ENCODE measurements at regions not wholly inside any gene's neighbourhood (a gene's known extent, or its start where the extent isn't known, plus 50 kb on each side); places are given as distances from the start of the nearest gene placed in this dataset.
A peak's percentile ranks its signal among the peaks of the same experiment; 100 is the strongest.

DNA sequence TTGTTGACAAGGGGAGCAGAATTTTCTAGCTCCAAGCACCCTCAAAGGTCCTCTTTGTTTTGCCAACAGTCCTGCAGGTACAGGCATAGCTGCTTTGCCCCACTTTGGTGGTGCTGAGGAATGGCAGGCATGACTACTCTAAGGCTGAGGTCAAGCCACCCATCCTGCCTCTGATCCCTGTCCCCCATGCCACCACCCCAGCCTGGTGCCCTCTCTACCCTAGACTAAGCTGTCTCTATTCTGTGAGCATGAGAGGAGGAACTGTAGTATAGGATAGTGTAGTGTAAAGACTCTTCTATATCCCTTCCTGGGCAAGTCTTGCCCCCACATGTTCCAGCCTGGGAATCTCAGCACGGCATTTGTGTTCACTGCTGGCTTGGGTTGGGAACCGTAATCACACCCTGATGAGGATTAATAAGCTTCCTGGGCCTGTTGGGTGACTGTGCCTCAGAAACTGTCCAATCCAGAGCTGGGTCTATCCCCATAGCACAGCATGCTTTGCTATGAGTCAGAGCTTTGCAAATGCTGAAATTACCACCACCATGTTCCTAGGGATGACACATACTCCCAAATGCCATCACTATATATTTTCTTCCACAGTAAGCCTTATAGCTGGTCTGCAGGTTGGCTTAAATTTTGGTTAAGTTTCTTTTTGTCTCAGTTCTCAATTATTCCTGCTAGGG, 105.7 kb upstream of the PPP2R5A start (continued):
- TF ChIP-seq, protein P1, sequence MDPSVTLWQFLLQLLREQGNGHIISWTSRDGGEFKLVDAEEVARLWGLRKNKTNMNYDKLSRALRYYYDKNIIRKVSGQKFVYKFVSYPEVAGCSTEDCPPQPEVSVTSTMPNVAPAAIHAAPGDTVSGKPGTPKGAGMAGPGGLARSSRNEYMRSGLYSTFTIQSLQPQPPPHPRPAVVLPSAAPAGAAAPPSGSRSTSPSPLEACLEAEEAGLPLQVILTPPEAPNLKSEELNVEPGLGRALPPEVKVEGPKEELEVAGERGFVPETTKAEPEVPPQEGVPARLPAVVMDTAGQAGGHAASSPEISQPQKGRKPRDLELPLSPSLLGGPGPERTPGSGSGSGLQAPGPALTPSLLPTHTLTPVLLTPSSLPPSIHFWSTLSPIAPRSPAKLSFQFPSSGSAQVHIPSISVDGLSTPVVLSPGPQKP (IDR thresholded peaks at IDR 0.05; ENCODE audit: borderline replicate concordance, low read depth, low read length): no peak

DNA sequence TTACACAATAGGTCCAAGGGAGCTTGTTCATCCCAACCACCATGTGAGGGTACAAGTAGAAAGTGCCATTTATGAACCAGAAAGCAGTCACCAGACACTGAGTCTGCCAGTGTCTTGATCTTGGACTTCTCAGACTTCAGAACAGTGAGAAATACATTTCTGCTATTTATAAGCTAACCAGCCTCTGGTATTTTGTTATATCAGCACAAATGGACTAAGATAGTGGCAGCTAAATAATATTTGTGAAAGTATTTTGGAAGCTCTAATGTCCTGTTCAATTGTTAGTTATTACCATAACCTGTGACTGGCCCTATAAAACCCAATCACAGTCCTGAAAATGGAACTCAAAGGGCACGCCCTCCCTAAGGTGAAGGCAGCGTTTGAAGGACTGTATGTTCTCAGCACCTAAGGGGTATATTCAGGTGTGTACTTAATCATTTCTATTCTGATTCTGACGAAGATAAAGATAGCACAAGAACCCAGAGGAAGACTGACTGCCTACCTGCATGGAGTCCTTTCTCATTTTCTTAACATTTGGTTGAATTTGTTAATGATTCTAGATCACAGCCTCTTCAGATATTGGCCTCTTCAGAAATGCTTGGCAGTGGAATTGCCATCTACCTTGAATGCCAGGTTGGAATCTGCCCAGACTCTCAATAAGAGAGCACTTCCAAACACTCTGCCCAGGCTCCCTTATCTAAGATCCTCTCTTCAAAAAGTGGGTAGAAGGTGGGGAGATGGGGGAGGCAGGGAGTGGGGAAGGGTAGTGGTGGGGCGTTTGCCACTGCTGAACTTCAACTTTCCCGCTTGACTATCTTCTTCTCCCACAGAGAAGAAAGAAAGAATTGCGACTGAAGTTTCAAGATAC, 104.0 kb upstream of the PPP2R5A start:
- H3K9me3 ChIP-seq (ENCODE audit: control insufficient read depth, insufficient read depth, low read length): no peaks in the 10 kb centered on the region
- no peak overlapping the region for H3K18ac ChIP-seq (ENCODE audit: low read depth, low read length)
- BruUV-seq (replicated peaks): no TSS peak
- TF ChIP-seq MAFK (IDR thresholded peaks at IDR 0.05; ENCODE audit: low read depth, low read length) (peak; percentile 59), RFX5 (IDR thresholded peaks at IDR 0.05; ENCODE audit: low read depth, low read length) (no peak)
- dilution Hi-C loops (cut with HindIII; ENCODE audit: low sequenced_read_pairs, unreplicated experiment) (no loop called here), intact Hi-C loops (cut with micrococcal nuclease) (no loop called here), in situ Hi-C loops (cut with MboI; ENCODE audit: low sequenced_read_pairs) (no loop called here)
- H3K27me3 ChIP-seq (ENCODE audit: control insufficient read depth, insufficient read depth, low read length): no peaks in the 10 kb centered on the region
- no peak overlapping the region for H3K56ac ChIP-seq (ENCODE audit: extremely low read depth, insufficient read depth, low read length)
- ChIA-PET CTCF (no interaction called here), POLR2A (ENCODE audit: unreplicated experiment) (no interaction called here)
- no peak overlapping the region for H2AK5ac ChIP-seq (ENCODE audit: low read depth, low read length)
- no peak overlapping the region for H4K8ac ChIP-seq (ENCODE audit: low read depth in 2 of 2, low read length in 2 of 2)
- no peaks in the 10 kb centered on the region for H3K36me3 ChIP-seq (ENCODE audit: control insufficient read depth, insufficient read depth, low read length)
- peaks cover 12% of the 10 kb centered on the region for H3K9me1 ChIP-seq (ENCODE audit: insufficient read depth, low read length)
- no peak overlapping the region for H3K4ac ChIP-seq (ENCODE audit: low read depth, low read length)
- no peaks in the 10 kb centered on the region for H3K79me1 ChIP-seq (ENCODE audit: low read depth in 1 of 2, low read length in 2 of 2)
- no peak overlapping the region for H2AFZ ChIP-seq (replicated peaks; ENCODE audit: low read length, poor library complexity)
- H2AK9ac ChIP-seq (replicated peaks; ENCODE audit: low read depth, low read length, poor library complexity): no peak overlapping the region
- DNase-seq (no peak), ATAC-seq (ENCODE audit: low read depth) (no peak)
- H3K4me3 ChIP-seq (ENCODE audit: insufficient read depth, low read depth, low read length): no peak overlapping the region
- no peaks in the 10 kb centered on the region for H4K20me1 ChIP-seq (ENCODE audit: insufficient read depth, low read length)
- no peak overlapping the region for H3K4me2 ChIP-seq (ENCODE audit: low read depth, low read length)
- no peak overlapping the region for H2BK15ac ChIP-seq (ENCODE audit: low read depth, low read length)
- no peak overlapping the region for H3K9ac ChIP-seq (ENCODE audit: low read depth, low read length)
- H2BK120ac ChIP-seq (ENCODE audit: low read depth, low read length): no peak overlapping the region
- H2BK5ac ChIP-seq (ENCODE audit: low read depth, low read length, poor library complexity, severe bottlenecking): no peak overlapping the region
- no peak overlapping the region for H3K27ac ChIP-seq (ENCODE audit: insufficient read depth, low read length)
- H3K4me1 ChIP-seq (ENCODE audit: control insufficient read depth, insufficient read depth, low read length): peaks cover 10% of the 10 kb centered on the region
- WGBS, 2 experiments (ENCODE audit: extremely low coverage in 2 of 2, insufficient read length in 1 of 2): no CpG with 5 or more reads among the region's 6 CpGs
- H4K5ac ChIP-seq (ENCODE audit: low read depth, low read length): no peak overlapping the region
- no peak overlapping the region for H2BK20ac ChIP-seq (ENCODE audit: low read depth, low read length)
- H3K14ac ChIP-seq (replicated peaks; ENCODE audit: low read depth, low read length): no peak overlapping the region
- H3K23ac ChIP-seq (ENCODE audit: low read depth, low read length): no peak overlapping the region
- H4K91ac ChIP-seq (ENCODE audit: insufficient read depth, low read depth, low read length): no peak overlapping the region
